Skeletal muscle satellite cell (primary cell): ENCODE measurements at regions not wholly inside any gene's neighbourhood (a gene's known extent, or its start where the extent isn't known, plus 50 kb on each side); places are given as distances from the start of the nearest gene placed in this dataset.

Source experiments
- H3K27me3 ChIP-seq: 2 replicates; pipeline ENCODE4 v1.7.0; 2013; ENCODE audit warnings: low read length; ENCODE audit not compliant: control insufficient read depth, insufficient read depth
- H3K36me3 ChIP-seq: 2 replicates; pipeline ENCODE4 v1.7.0; 2013; ENCODE audit warnings: mild to moderate bottlenecking, control low read depth, low read length; ENCODE audit not compliant: insufficient read depth
- H3K4me1 ChIP-seq: 2 replicates; pipeline ENCODE4 v1.7.0; 2013; ENCODE audit warnings: low read length; ENCODE audit not compliant: control insufficient read depth, insufficient read depth
- H3K4me2 ChIP-seq: 2 replicates; pipeline ENCODE4 v1.7.0; 2013; ENCODE audit warnings: mild to moderate bottlenecking, low read length
- H3K4me3 ChIP-seq: 2 replicates; pipeline ENCODE4 v1.7.0; 2013; ENCODE audit warnings: low read length
- H3K9ac ChIP-seq: 2 replicates; pipeline ENCODE4 v1.7.0; 2013; ENCODE audit warnings: mild to moderate bottlenecking, low read depth, low read length, moderate library complexity
- H3K9me3 ChIP-seq: replicated peaks from 2 replicates; pipeline ENCODE4 v1.7.0; 2013; ENCODE audit warnings: mild to moderate bottlenecking, control low read depth, low read length

DNA sequence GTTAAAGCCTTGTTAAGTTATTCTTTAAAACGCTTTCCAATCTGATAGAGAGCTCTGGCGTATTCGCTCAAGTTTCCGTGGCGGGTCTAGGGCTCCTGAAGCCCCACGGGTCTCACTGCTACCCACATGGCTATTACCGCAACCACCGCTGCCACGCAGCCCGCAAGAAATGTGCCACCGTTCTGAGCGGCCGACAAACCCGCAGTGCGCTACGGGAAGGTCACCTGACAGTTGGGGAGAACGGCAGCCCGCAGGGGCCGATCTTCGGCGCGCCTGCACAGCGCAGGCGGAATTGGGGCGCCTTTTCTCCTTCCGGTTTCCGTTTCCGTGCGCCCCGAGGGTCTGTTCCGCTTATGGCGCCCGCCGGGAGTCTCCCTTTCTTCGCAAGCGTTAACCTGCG is 76.6 kb upstream of the SNRPN start:
- no peaks in the 10 kb centered on the region for H3K36me3 ChIP-seq
- H3K4me2 ChIP-seq, result peak overlapping the region; percentile 37
- no peaks in the 10 kb centered on the region for H3K27me3 ChIP-seq
- no peak overlapping the region for H3K9ac ChIP-seq
- H3K4me3 ChIP-seq, result peak overlapping the region; percentile 59
- no peaks in the 10 kb centered on the region for H3K4me1 ChIP-seq
- peaks cover 10% of the 10 kb centered on the region for H3K9me3 ChIP-seq

DNA sequence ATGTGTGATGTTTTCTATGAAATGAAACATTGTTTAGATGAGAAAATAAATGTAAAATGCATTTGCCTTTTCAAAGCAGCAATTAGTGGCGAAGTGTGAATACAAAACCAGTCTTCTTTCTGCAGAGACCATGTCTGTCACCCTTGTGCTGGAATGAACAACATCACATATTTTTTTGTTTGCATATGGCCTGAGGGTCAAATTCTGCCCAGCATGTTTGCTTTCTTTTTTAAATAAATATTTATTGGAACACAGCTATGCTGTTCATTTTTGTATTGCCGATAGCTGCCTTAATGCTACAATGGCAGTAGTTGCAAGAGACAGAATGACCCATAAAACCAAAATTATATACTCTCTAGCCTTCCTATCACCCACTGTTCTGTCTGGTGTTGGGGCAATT is 75.3 kb upstream of the SNRPN start:
- Histone ChIP-seq H3K9me3 (peaks cover 12% of the 10 kb centered on the region), H3K9ac (no peak overlapping the region), H3K27me3 (no peaks in the 10 kb centered on the region), H3K4me3 (no peak overlapping the region), H3K4me2 (no peak overlapping the region), H3K4me1 (no peaks in the 10 kb centered on the region), H3K36me3 (no peaks in the 10 kb centered on the region)

DNA sequence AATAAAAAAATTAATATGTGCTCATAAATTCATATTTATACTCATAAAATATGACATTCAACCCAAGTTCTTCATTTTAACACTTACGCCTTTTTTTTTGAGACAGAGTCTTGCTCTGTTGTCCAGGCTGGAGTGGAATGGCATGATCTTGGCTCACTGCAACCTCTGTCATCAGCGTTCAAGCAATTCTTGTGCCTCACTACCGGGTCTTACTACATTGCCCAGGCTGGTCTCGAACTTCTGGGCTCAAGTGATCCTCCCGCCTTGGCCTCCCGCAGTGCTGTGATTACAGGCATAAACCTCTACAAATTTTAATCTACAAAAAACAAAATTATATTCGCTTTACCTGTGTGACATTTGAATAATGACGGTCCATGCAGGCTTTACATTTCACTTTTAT is 74.1 kb upstream of the SNRPN start:
- no peak overlapping the region for H3K9ac ChIP-seq
- H3K9me3 ChIP-seq, result peaks cover 12% of the 10 kb centered on the region
- no peak overlapping the region for H3K4me2 ChIP-seq
- no peaks in the 10 kb centered on the region for H3K27me3 ChIP-seq
- no peaks in the 10 kb centered on the region for H3K36me3 ChIP-seq
- no peaks in the 10 kb centered on the region for H3K4me1 ChIP-seq
- H3K4me3 ChIP-seq, result no peak overlapping the region

DNA sequence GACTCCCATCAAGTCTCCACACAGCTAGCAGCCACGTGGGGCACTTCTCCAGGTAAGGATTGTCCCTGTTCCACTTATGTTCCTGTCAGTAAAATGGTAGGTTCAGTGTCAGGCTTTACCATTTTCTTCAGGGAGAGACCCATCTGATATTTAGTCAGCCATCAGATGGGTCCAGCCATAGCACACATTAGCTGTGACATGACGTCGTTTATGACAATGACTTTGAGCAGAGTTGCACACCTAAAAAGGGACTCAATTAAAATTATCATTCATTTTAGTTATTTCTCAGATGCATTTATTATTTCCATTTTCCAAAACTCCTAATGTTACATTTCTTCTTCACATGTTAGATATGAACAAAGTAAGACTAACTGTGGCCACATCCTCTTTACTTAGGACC is 68.2 kb upstream of the SNRPN start:
- no peak overlapping the region for H3K4me2 ChIP-seq
- H3K27me3 ChIP-seq, result no peaks in the 10 kb centered on the region
- H3K4me1 ChIP-seq, result no peaks in the 10 kb centered on the region
- peaks cover 5% of the 10 kb centered on the region for H3K9me3 ChIP-seq
- H3K4me3 ChIP-seq, result no peak overlapping the region
- no peak overlapping the region for H3K9ac ChIP-seq
- H3K36me3 ChIP-seq, result no peaks in the 10 kb centered on the region

DNA sequence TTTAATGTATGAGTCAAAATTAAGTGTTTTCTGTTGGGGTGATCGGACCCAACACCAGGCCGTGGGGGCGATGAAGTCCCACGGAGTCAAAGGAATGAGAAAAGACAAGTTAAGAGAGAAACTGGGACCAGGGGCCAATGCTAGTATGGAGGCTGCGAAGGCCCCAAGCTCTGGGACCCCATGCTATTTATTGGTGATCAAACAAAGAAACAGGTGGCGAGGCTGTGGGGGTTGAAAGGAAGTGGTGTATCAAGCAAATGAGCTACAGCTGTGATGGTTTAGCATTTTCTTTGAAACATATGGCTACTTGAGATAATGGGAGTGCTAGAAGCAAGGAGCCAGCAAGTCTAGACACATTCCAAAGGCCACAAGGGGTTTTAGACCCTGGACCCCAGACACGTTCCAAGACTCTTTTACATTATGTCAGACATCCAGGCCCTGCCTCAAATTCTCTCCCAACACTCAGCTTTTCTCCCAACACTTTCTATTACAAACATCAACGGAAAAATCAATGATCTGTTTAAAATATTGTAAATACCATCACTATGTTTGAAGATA is 56.0 kb upstream of the SNRPN start:
- H3K36me3 ChIP-seq, result no peaks in the 10 kb centered on the region
- H3K4me2 ChIP-seq, result no peak overlapping the region
- peaks cover 4% of the 10 kb centered on the region for H3K9me3 ChIP-seq
- H3K4me1 ChIP-seq, result no peaks in the 10 kb centered on the region
- no peaks in the 10 kb centered on the region for H3K27me3 ChIP-seq
- H3K9ac ChIP-seq, result no peak overlapping the region
- no peak overlapping the region for H3K4me3 ChIP-seq

DNA sequence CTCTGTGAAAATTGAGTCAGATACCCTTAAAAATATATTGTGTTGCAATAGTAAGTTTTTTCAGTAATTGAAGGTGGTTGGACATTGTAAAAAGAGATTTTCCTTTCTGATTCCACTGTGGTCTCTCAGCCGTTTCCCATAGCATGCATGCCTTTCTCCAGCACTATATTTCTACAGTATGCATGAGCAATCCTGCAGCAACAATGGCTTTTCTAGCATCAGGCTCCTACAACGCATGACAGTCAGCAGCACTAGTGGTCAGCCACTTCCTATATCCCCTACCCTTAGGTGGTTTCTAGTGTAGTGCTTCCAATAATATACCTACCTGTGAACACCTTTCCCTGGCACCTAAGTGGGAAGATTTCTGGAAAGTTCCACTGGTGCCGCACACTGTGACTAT is 55.4 kb upstream of the SNRPN start:
- no peaks in the 10 kb centered on the region for H3K4me1 ChIP-seq
- H3K36me3 ChIP-seq, result no peaks in the 10 kb centered on the region
- H3K4me2 ChIP-seq, result no peak overlapping the region
- H3K9ac ChIP-seq, result no peak overlapping the region
- no peak overlapping the region for H3K4me3 ChIP-seq
- no peaks in the 10 kb centered on the region for H3K27me3 ChIP-seq
- H3K9me3 ChIP-seq, result peaks cover 3% of the 10 kb centered on the region

DNA sequence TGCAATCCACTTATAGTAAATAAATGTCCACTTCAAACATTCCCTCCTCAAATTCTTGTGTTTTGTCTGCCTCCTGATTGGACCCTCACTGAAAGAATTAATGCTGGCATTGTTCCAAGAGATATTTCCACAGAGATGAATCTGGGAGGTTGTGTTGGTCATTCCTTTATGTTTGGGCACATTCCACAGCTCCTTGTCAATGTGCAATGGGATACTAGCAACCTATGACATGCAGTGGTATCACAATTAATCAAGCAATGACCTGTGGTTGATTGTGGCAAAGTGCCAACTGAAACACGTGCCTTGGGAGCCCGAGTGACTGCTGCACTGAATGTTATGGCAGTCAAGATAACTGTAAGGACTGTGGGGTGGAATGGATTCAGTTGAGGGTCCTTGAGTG is 55.0 kb upstream of the SNRPN start:
- Histone ChIP-seq H3K9ac (no peak overlapping the region), H3K4me3 (no peak overlapping the region), H3K4me2 (no peak overlapping the region), H3K27me3 (no peaks in the 10 kb centered on the region), H3K36me3 (no peaks in the 10 kb centered on the region), H3K9me3 (peaks cover 3% of the 10 kb centered on the region), H3K4me1 (no peaks in the 10 kb centered on the region)

DNA sequence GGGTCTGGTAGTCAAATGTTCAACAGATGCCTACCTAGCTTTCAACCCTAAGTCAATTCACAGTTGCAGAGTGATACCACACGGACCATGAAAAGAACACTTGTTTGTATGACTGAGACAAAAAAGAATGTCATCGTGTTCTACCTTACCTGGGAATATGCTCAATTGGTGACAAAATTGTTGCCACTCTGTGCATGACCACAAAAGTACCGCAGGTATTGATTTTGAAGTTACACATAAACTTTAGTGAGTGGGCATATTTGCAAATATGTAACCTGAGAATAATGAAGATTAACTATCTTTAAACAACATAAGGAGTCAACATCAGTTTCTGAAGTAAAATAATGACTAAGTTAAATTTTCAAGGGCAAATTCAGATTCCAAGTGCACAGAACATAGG is 53.4 kb upstream of the SNRPN start:
- Histone ChIP-seq H3K9me3 (peaks cover 3% of the 10 kb centered on the region), H3K4me2 (no peak overlapping the region), H3K27me3 (no peaks in the 10 kb centered on the region)

More for the DNA sequence above, 53.4 kb upstream of the SNRPN start:
- H3K4me1 ChIP-seq, result no peaks in the 10 kb centered on the region
- H3K4me3 ChIP-seq, result no peak overlapping the region
- no peak overlapping the region for H3K9ac ChIP-seq
- H3K36me3 ChIP-seq, result no peaks in the 10 kb centered on the region
